Islet precursor cell (in vitro differentiated cells): ENCODE measurements at regions not wholly inside any gene's neighbourhood (a gene's known extent, or its start where the extent isn't known, plus 50 kb on each side); places are given as distances from the start of the nearest gene placed in this dataset.
A peak's percentile ranks its signal among the peaks of the same experiment; 100 is the strongest.
"Not testable (repeated sequence)": the region's sequence is repeated elsewhere in the genome, so short reads cannot be mapped to it uniquely, and the experiment has no call there.

Experiments used
- DNase-seq: peaks from one replicate; pipeline ENCODE4 v3.0.0-alpha.2; 2018

DNA sequence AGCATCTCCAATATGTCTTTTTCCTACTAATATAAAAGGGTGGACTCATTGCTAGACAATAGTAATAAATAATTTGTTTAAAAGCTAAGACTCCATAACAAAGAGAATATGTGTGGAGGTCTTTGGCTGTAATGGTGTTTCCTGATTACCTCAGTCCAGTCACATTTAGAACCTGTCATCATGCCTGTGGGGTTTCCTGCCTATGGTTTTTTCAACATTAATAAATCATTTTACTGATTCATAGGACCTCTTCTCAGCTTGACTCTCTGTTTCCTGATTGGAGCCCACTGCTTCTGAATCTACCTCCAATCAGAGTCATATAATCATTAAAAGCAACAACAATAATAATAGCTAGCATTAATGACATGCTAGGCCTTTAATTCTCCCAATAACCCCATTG, 52.4 kb upstream of the GNAI1 start:
- no peak for DNase-seq

DNA sequence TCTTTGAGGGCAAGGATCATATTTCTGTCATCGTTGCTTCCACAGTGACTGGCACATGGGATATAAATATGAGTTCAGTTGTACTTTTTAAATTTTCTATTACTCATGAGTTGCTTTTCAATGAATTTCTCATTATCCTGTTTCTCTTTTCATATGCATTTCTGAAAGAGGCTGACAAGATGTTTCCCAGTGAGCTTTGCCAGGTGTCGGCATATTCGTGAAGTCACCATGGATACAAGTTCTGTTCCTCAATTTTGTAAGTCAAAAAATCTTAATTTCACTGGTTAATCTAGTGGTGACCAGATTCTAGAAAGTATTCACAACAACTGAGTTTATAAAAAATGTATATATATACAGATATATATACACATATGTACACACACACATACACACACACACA, 55.7 kb upstream of the GNAI1 start:
- DNase-seq: no peak

DNA sequence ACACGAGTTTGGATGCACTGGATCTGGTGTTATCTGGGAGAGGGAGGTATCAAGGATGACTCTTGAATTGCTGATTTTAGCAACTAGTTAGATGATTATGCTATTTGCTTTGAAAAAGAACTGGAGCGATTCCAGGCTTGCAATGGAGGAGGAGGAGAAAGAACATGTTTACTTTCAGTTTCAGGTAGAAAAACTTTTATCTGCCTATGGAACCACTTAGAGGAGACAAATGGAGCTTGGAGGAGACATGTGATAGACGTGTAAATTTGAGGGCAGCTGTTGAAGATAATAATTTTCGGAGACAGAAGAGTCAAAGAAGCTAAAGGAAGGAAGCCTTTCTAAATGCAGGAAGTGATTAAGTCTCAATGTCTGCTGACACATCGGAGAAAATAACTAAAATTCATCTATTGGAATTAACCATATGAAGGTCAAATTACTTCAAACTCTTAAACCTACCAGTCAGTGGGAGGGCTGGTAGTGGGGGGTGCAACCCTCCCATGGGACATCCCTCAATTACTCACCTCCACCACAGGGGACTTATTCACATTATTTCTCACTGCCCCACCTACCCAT, 56.4 kb upstream of the GNAI1 start:
- DNase-seq: no peak

GRCh38 chr7:80070391-80070790, 64.2 kb upstream of the GNAI1 start:
- DNase-seq: no peak

DNA sequence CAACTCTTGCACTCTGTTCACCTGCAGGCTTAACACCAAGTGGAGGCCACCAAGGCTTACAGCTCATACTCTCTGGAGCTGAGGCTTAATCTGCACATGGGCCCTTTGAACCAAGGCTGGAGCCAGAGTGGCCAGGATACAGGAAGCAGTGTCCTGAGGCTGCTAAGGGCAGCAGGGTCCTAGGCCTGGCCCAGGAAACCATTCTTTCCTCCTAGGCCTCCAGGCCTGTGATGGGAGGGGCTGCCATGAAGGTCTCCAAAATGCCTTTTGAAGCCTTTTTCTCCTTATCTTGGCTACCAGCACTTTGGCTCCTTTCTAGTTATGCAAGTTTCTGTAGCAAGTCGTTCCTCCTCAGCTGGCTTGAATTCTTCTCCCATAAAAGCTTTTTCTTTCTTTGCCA, 68.0 kb upstream of the GNAI1 start:
- no peak for DNase-seq

DNA sequence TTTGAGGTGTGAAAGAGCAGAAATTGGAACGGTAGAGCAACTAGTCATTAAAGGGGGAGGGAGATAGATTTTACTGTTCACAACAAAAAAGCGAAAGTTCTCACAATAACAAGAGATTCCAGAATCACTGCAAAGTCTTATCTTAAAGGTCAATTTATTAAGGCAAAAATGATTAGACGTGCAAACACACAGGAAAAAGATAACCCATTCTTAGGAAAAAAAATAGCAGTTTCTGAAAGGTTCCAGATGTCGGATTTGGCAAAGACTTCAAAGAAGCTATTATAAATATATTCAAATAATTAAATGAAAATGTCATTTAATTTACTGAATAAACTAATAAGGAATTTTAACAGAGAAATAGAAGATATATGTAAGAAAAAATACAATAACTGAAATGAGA, 70.8 kb upstream of the GNAI1 start:
- no peak for DNase-seq

GRCh38 chr7:80060218-80060806, 74.3 kb upstream of the GNAI1 start:
- no peak for DNase-seq

DNA sequence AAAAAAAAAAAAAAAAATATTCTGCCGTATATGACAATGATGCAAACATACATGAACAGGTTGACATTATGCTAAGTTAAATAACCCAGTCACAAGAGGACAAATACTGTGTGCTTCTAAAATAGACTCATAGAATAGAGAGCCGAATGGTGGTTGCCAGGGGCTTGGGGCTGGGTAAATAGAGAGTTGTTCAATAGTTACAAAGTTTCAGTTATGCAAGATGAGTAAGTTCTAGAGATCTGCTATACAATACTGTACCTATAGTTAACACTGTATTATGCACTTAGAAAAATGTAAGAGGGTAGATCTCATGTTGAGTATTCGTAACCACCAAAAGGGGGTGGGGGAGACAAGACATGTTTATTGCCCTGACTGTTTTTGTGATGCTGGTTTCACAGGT, 77.1 kb upstream of the GNAI1 start:
- no peak for DNase-seq

DNA sequence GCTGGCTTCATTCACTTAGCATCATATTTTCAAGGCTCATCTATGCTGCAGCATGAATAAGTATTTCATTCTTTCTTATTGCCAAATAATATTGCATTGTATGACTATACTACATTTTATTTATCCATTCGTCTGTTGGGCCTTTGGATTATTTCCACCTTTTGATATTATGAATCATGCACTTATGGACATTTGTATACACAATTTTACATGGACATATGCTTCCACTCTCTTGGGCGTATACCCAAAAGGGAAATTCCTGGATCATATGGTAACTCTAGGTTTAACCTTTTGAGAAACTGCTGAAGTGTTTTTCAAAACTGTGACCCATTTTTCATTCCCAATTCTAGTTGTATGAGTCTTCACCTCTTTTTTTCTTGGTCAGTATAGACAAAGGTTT, 80.3 kb upstream of the GNAI1 start:
- no peak for DNase-seq

GRCh38 chr7:80053124-80053523, 81.5 kb upstream of the GNAI1 start:
- no peak for DNase-seq

DNA sequence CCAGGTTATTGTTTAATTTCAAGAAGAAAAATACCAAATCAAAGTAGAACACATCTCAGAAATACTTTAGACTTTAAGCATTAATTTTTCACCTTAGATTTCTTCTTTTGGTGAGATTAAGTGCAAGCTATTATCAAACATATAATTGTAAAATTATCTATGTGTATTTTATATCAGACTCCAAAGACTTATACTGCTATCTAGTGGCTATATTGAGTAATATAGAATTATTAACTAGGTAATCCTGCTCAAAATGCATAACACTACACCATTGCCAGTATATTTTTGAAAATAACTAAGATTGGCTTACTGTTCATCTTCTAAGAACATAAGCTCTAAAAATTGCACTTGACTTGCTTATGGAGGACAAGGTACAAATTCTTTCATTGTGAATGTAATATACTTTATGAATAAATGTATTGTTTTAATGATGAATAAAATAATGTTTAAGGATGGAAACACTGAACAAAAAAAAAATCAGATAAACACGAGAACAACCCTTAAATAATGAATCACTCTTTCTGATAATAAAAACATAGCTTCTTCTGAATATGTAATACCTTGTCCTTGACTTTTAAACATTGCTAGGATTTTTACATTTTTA, 86.7 kb upstream of the GNAI1 start:
- no peak for DNase-seq

GRCh38 chr7:80047032-80047431, 87.6 kb upstream of the GNAI1 start:
- no peak for DNase-seq

DNA sequence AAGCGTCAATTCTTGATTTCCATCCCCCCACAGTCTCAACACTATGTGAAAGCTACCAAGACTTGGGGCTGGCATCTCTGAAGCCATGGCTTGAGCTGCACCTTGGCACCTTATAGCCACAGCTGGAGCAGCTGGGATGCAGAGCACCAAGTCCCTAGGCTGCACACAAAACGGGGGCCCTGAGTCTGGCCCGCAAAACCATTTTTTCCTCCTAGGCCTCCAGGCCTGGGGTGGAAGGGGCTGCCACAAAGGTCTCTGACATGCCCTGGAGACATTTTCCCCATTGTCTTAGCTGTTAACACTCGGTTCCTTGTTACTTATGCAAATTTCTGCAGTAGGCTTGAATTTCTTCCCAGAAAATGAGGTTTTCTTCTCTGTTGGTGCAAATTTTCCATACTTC, 89.8 kb upstream of the GNAI1 start:
- no peak for DNase-seq

GRCh38 chr7:80040752-80041151, 93.9 kb upstream of the GNAI1 start:
- DNase-seq: no peak

GRCh38 chr7:80040335-80040734, 94.3 kb upstream of the GNAI1 start:
- DNase-seq: no peak

GRCh38 chr7:80039251-80039884, 95.3 kb upstream of the GNAI1 start:
- no peak for DNase-seq

- DNase-seq: no peak
Observed at GRCh38 chr7:80037689-80038088, 96.9 kb upstream of the GNAI1 start.

- DNase-seq: no peak
Observed at GRCh38 chr7:80036107-80036506, 98.5 kb upstream of the GNAI1 start.

DNA sequence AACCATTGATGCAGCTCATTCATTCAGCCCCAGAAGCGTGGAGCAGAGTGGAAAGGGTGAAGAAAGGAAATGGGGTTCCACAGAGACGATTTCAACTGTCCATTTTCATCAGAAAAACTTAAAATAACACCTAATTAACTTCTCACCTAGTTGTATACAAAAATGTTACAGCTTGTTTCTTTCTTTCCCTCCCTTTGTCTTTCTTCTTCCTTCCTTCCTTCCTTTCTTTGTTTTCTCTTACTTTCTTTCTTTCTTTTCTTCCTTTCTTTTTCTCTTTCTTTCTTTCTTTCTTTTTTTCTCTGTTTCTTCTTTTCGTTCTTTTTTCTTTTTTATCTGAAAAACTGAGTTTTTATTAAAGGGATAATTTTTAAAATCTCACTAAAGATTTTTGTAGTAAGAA, 105.9 kb upstream of the GNAI1 start:
- DNase-seq: no peak

DNA sequence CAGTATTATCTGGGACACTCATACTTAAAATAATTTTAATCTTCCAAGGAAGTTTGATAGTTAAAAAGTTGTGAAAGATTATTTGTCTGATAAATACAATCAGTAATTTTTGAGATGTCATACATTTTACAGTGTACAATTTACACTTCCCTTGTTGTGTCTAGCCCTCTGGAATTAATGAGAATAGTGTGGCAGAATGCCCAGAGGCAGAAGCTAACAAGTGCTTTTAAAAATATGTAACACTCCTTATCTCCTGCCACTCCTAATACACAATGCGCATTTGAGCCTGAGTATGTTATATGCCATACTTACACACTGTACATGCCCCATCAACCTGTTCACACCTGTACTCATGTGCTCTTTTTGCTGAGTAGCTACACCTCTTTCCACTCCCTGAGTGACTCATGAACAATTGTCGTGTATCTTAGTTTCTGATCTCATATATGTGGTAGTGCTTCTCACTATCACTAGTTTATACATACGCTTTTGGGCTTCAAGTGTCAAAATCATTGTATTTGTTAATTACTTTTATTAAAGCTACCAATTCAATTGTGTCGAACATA, 106.9 kb upstream of the GNAI1 start:
- DNase-seq: no peak

DNA sequence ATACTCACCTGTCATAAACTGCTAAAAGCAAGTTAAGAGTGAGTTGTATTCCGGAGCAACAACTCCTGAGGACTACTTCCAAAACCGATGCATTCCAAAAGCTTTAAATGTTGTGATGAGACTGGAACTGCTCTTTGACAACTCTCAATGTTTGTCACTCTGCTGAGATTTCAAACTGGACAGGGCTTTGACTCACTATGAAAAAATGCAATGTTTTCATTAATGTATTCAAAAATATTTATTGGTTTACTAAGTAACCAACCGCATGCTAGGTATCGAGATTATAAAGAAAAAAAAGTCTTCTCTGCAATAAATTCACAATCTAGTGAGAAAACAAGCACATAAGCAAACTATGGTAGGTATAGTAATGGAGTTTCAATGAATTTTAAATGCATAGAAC, 107.9 kb upstream of the GNAI1 start:
- DNase-seq: no peak

GRCh38 chr7:80020277-80020676, 114.4 kb upstream of the GNAI1 start:
- DNase-seq: peak; percentile 54

DNA sequence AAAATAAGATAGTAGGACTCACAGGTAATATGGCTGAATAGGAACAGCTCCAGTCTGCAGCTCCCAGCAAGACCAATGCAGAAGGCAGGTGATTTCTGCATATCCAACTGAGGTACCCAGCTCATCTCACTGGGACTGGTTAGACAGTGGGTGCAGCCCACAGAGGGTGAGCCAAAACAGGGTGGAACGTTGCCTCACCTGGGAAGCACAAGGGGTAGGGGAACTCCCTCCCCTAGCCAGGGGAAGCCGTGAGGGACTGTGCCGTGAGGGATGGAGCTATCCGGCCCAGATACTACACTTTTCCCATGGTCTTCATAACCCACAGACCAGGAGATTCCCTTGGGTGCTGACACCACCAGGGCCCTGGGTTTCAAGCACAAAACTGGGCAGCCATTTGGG, 114.8 kb upstream of the GNAI1 start:
- not testable (repeated sequence) for DNase-seq
